Activated CD8-positive, alpha-beta memory T cell treated with anti-CD3 and anti-CD28 coated beads, Interleukin-2, amount 50 U/mL, for 4 hours (primary cell): ENCODE measurements at regions not wholly inside any gene's neighbourhood (a gene's known extent, or its start where the extent isn't known, plus 50 kb on each side); places are given as distances from the start of the nearest gene placed in this dataset.
"Not testable (repeated sequence)": the region's sequence is repeated elsewhere in the genome, so short reads cannot be mapped to it uniquely, and the experiment has no call there.

Source experiments
- DNase-seq: peaks from one replicate; pipeline ENCODE4 v3.0.0-alpha.2; 2020

GRCh38 chr11:14573539-14574057 is 53.4 kb upstream of the PSMA1 start:
- not testable (repeated sequence) for DNase-seq

DNA sequence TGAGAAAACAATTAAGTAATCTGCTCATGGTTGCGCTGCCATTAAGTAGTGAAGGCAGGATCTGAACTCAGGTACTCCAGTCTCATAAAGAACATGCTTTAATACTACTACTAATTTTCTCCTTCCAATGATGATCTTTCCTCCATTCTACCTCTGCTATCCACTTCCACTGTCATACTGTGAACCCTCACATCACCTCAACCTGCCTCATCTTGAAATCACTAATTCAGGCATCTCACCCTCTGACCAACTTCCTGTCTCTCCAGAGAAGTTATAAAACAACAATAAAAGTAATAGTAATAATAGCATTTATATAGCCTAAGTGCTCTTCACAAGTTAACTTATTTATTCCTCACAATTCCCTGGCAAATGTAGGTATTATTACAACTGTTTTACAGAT is 57.1 kb upstream of the PSMA1 start:
- no peak for DNase-seq

GRCh38 chr11:14577835-14578529 is 57.8 kb upstream of the PSMA1 start:
- no peak for DNase-seq

GRCh38 chr11:14578541-14578956 is 58.4 kb upstream of the PSMA1 start:
- peak; percentile 49 for DNase-seq

DNA sequence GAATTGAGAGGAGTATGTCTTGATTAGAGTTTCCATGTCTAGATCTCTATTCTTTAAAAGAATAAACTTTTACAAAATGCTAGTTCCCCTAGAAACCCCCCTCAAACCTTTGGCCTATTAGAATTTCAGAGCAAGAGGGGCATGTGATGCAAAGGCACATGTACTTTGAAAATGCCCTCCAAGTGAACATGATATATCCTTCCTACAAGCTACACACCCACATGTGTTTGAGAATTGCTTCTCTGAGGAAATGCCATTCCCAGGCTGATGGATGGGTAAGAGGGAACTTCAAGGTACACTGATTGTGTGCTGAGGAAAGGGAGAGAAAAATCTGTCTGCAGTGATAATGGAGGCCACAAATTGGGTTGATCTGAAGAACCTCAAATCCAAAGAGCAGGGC is 59.5 kb upstream of the PSMA1 start:
- DNase-seq, result no peak

DNA sequence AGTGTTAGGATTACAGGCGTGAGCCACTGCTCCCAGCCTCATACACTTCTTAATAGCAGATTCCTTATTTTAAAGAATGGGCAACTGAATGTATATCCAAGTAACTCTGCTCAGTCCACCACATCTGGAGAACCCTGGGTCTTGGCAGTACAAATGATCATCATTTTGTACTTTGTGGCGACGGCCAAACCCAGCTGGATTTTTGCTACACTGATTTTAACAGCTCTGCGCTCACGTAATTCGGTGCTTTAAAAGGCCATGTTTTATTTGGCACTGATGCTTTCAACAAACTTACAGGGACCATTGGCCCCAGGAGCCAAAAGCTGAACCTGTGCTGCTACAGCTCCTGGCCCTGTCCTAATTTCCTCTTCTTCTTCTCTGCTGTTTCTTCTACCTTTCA is 60.8 kb upstream of the PDE3B start:
- DNase-seq, result no peak

GRCh38 chr11:14583252-14584034 is 60.2 kb upstream of the PDE3B start:
- no peak for DNase-seq

GRCh38 chr11:14584035-14584363 is 59.6 kb upstream of the PDE3B start:
- DNase-seq, result no peak

- no peak for DNase-seq
Observed at GRCh38 chr11:14584595-14584994, 59.0 kb upstream of the PDE3B start.

DNA sequence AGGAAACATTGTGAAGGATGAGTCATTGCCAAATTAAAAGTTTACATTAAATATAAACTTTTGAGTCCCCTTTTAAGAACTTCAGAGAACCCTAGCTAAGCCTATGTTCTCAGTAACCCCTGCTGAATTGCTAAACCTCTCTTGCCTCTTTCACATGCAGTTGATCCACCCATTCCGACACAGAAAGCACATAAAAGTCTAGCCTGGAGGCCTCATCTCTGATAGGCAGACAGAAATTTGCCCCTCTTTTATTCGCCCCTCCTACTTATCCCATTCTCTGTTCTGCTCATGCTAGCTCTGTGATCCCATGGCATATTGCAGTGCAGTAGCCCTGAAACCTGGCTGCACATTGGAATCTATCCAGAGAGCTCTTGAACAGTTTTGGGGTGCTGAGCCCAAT is 58.2 kb upstream of the PDE3B start:
- no peak for DNase-seq

GRCh38 chr11:14587258-14587657 is 56.3 kb upstream of the PDE3B start:
- no peak for DNase-seq

DNA sequence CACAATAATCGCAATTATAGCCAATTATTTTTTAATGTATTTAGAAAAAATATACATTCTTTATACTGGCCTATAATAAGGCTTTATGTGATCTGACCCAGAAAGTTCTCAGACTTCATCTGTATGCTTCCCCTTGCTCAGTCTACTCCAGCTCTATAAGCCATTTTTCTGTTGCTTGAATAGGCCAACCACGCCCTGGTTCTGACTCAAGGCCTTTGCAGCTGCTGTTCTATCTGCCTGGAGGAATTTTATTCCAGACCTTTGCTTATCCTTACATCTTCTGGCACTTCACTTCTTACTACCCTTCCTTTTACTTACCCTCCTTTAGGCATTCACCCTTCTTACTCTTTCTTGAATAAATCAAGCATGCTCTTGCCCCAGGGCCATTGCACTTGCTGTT is 54.9 kb upstream of the PDE3B start:
- no peak for DNase-seq

GRCh38 chr11:14589421-14589820 is 54.2 kb upstream of the PDE3B start:
- DNase-seq, result no peak

DNA sequence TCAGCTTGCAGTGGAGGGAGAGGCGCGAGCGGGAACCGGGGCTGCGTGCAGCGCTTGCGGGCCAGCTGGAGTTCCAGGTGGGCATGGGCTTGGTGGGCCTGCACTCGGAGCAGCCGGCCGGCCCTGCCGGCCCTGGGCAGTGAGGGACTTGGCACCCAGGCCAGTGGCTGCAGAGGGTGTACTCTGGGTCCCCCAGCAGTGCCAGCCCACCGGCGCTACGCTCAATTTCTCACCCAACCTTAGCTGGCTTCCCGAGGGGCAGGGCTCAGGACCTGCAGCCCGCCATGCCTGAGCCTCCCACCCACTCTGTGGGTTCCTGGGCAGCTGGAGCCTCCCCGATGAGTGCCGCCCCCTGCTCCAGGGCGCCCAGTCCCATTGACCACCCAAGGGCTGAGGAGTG is 52.6 kb upstream of the PDE3B start:
- not testable (repeated sequence) for DNase-seq

GRCh38 chr11:14593671-14594070 is 49.9 kb upstream of the PDE3B start:
- DNase-seq, result no peak
